ENCODE measurements at regions not wholly inside any gene's neighbourhood (a gene's known extent, or its start where the extent isn't known, plus 50 kb on each side); places are given as distances from the start of the nearest gene placed in this dataset.

DNA sequence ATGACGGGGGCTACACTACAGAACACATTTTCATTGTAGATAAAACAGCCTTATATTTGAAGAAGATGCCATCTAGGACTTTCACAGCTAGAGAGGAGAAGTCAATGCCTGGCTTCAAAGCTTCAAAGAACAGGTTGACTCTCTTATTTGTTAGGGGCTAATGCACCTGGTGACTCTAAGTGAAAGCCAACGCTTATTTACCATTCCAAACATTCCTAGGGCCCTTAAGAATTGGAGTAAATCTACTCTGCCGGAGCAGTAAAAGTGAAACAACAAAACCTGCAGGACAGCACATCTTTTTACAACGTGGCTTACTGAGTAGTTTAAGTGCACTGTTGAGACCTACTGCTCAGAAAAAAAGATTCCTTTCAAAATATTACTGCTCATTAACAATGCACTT, 487.2 kb upstream of the SOX5 start:
- intact Hi-C loops (cut with micrococcal nuclease) = no loop called here
- H3K27ac ChIP-seq (ENCODE audit: low read length) = no peak overlapping the region
- POLR2A ChIA-PET (ENCODE audit: unreplicated experiment) = no interaction called here
- no peaks in the 10 kb centered on the region for H3K36me3 ChIP-seq (ENCODE audit: low read depth, low read length)
- DNase-seq (no peak), ATAC-seq (no peak)
- no peak overlapping the region for H3K9ac ChIP-seq (ENCODE audit: low read length)
- CTCF ChIA-PET = no interaction called here
- H3K4me3 ChIP-seq (ENCODE audit: low read length) = no peak overlapping the region
- H2AFZ ChIP-seq (ENCODE audit: low read length) = no peak overlapping the region
- no peak overlapping the region for H3K4me2 ChIP-seq (ENCODE audit: low read length)
- H3F3A ChIP-seq (ENCODE audit: low read length, unreplicated experiment) = no peaks in the 10 kb centered on the region
- no peaks in the 10 kb centered on the region for H3K79me2 ChIP-seq (ENCODE audit: low read length)
- no peaks in the 10 kb centered on the region for H3K9me3 ChIP-seq (ENCODE audit: low read length)
- H3K27me3 ChIP-seq (ENCODE audit: low read length) = no peaks in the 10 kb centered on the region; the same call in 1 of the 2 replicates
- BruUV-seq (replicated peaks) = no TSS peak
- no peaks in the 10 kb centered on the region for H4K20me1 ChIP-seq (ENCODE audit: low read length)
- H3K4me1 ChIP-seq (ENCODE audit: insufficient read depth, low read length) = no peaks in the 10 kb centered on the region
- TF ChIP-seq EZH2phosphoT487 (IDR thresholded peaks at IDR 0.05; ENCODE audit: borderline replicate concordance, low read length) (no peak), EZH2 (IDR thresholded peaks at IDR 0.05; ENCODE audit: low read length, unreplicated experiment) (no peak)
- TF ChIP-seq, protein P1, sequence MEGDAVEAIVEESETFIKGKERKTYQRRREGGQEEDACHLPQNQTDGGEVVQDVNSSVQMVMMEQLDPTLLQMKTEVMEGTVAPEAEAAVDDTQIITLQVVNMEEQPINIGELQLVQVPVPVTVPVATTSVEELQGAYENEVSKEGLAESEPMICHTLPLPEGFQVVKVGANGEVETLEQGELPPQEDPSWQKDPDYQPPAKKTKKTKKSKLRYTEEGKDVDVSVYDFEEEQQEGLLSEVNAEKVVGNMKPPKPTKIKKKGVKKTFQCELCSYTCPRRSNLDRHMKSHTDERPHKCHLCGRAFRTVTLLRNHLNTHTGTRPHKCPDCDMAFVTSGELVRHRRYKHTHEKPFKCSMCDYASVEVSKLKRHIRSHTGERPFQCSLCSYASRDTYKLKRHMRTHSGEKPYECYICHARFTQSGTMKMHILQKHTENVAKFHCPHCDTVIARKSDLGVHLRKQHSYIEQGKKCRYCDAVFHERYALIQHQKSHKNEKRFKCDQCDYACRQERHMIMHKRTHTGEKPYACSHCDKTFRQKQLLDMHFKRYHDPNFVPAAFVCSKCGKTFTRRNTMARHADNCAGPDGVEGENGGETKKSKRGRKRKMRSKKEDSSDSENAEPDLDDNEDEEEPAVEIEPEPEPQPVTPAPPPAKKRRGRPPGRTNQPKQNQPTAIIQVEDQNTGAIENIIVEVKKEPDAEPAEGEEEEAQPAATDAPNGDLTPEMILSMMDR (conservative IDR thresholded peaks at IDR 0.05; ENCODE audit: low read depth, low read length) = no peak
- no peaks in the 10 kb centered on the region for H3K9me2 ChIP-seq (replicated peaks; ENCODE audit: low read length)

DNA sequence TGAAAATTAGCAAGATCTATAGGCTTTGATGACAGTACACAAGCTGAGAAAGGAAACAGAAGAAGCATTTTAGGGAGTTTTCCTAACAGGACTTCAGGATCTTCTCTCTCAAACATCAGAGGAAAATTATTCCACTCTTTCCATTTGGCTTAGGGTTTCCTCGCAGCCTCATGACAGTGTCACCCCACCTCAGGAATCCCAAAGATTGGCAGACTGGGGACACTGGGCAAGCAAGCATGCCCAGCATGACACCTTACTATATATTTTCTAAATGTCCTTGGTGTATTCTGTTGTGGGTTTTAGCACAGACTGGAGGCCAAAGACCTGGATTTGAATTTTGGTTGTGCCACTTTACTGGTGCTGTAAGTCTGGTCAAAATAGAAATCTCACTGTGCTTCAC, 482.4 kb upstream of the SOX5 start:
- intact Hi-C loops (cut with micrococcal nuclease) = no loop called here
- no peaks in the 10 kb centered on the region for H3K79me2 ChIP-seq (ENCODE audit: low read length)
- H3K9me3 ChIP-seq (ENCODE audit: low read length) = no peaks in the 10 kb centered on the region
- ChIA-PET CTCF (no interaction called here), POLR2A (ENCODE audit: unreplicated experiment) (no interaction called here)
- ATAC-seq (no peak), DNase-seq (no peak)
- no peaks in the 10 kb centered on the region; the same call in 1 of the 2 replicates for H3K27me3 ChIP-seq (ENCODE audit: low read length)
- BruUV-seq (replicated peaks) = no TSS peak
- H3K4me3 ChIP-seq (ENCODE audit: low read length) = no peak overlapping the region
- H2AFZ ChIP-seq (ENCODE audit: low read length) = no peak overlapping the region
- no peak overlapping the region for H3K9ac ChIP-seq (ENCODE audit: low read length)
- no peaks in the 10 kb centered on the region for H3K9me2 ChIP-seq (replicated peaks; ENCODE audit: low read length)
- no peak overlapping the region for H3K4me2 ChIP-seq (ENCODE audit: low read length)
- TF ChIP-seq EZH2 (IDR thresholded peaks at IDR 0.05; ENCODE audit: low read length, unreplicated experiment) (no peak), EZH2phosphoT487 (IDR thresholded peaks at IDR 0.05; ENCODE audit: borderline replicate concordance, low read length) (no peak)
- TF ChIP-seq, protein P1 (conservative IDR thresholded peaks at IDR 0.05; ENCODE audit: low read depth, low read length) = no peak
- no peaks in the 10 kb centered on the region for H3K36me3 ChIP-seq (ENCODE audit: low read depth, low read length)
- H3K27ac ChIP-seq (ENCODE audit: low read length) = no peak overlapping the region
- no peaks in the 10 kb centered on the region for H4K20me1 ChIP-seq (ENCODE audit: low read length)
- H3F3A ChIP-seq (ENCODE audit: low read length, unreplicated experiment) = no peaks in the 10 kb centered on the region
- no peaks in the 10 kb centered on the region for H3K4me1 ChIP-seq (ENCODE audit: insufficient read depth, low read length)

DNA sequence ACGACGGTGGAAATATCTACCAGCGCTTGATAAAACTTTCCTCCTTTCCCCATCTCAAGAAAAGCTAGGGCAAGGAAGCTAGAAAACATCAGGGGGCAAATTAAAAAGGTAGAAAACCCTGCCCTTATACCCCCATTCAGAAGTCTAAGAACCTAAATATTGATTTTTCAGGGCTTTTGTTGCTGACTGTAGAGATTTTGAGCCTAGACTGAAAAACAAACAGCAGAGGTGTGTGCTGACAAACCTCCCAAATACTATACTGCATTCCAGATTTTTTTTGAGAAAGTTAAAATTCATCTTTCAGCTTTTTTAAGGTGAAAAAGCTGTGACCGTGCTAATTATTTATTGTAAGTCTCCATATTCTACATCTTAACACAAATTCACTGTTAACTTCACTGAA, 478.3 kb upstream of the SOX5 start:
- no peaks in the 10 kb centered on the region; the same call in 1 of the 2 replicates for H3K27me3 ChIP-seq (ENCODE audit: low read length)
- ATAC-seq (no peak), DNase-seq (no peak)
- BruUV-seq (replicated peaks) = no TSS peak
- no peaks in the 10 kb centered on the region for H3K9me3 ChIP-seq (ENCODE audit: low read length)
- H3K4me2 ChIP-seq (ENCODE audit: low read length) = no peak overlapping the region
- no peaks in the 10 kb centered on the region for H3K9me2 ChIP-seq (replicated peaks; ENCODE audit: low read length)
- H3K79me2 ChIP-seq (ENCODE audit: low read length) = no peaks in the 10 kb centered on the region
- no peaks in the 10 kb centered on the region for H3K4me1 ChIP-seq (ENCODE audit: insufficient read depth, low read length)
- no peak overlapping the region for H3K9ac ChIP-seq (ENCODE audit: low read length)
- H3K4me3 ChIP-seq (ENCODE audit: low read length) = no peak overlapping the region
- intact Hi-C loops (cut with micrococcal nuclease) = no loop called here
- ChIA-PET CTCF (no interaction called here), POLR2A (ENCODE audit: unreplicated experiment) (no interaction called here)
- H4K20me1 ChIP-seq (ENCODE audit: low read length) = no peaks in the 10 kb centered on the region
- no peak overlapping the region for H3K27ac ChIP-seq (ENCODE audit: low read length)
- H2AFZ ChIP-seq (ENCODE audit: low read length) = no peak overlapping the region
- TF ChIP-seq EZH2phosphoT487 (IDR thresholded peaks at IDR 0.05; ENCODE audit: borderline replicate concordance, low read length) (no peak), EZH2 (IDR thresholded peaks at IDR 0.05; ENCODE audit: low read length, unreplicated experiment) (no peak)
- TF ChIP-seq, protein P1 (conservative IDR thresholded peaks at IDR 0.05; ENCODE audit: low read depth, low read length) = no peak
- H3F3A ChIP-seq (ENCODE audit: low read length, unreplicated experiment) = no peaks in the 10 kb centered on the region
- H3K36me3 ChIP-seq (ENCODE audit: low read depth, low read length) = no peaks in the 10 kb centered on the region

All from PC-3 (cell line).